H9 (cell line): ENCODE measurements at regions not wholly inside any gene's neighbourhood (a gene's known extent, or its start where the extent isn't known, plus 50 kb on each side); places are given as distances from the start of the nearest gene placed in this dataset.

Source experiments
- DNase-seq: peaks from one replicate; pipeline ENCODE4 v3.0.0-alpha.2; 2017
- H2AFZ ChIP-seq: one replicate; pipeline ENCODE4 v1.6.1; 2013; ENCODE audit warnings: mild to moderate bottlenecking, low read length, control low read depth, moderate library complexity
- H2AK5ac ChIP-seq: 2 replicates; pipeline ENCODE4 v1.6.1; 2013; ENCODE audit warnings: low read length, control low read depth, mixed read lengths; ENCODE audit not compliant: insufficient read length
- H2BK120ac ChIP-seq: one replicate; pipeline ENCODE4 v1.6.1; 2013; ENCODE audit warnings: low read depth, mild to moderate bottlenecking, low read length, control low read depth, inconsistent platforms; ENCODE audit not compliant: poor library complexity, severe bottlenecking
- H2BK12ac ChIP-seq: 2 replicates; pipeline ENCODE4 v1.6.1; 2013; ENCODE audit warnings: low read length, control low read depth, mixed read lengths, low read depth; ENCODE audit not compliant: insufficient read length
- H2BK15ac ChIP-seq: 2 replicates; pipeline ENCODE4 v1.6.1; 2013; ENCODE audit warnings: low read depth, low read length, control low read depth
- H2BK20ac ChIP-seq: one replicate; pipeline ENCODE4 v1.6.1; 2013; ENCODE audit warnings: low read depth, mild to moderate bottlenecking, low read length, control low read depth, inconsistent platforms; ENCODE audit not compliant: poor library complexity, severe bottlenecking
- H2BK5ac ChIP-seq: 2 replicates; pipeline ENCODE4 v1.6.1; 2013; ENCODE audit warnings: low read length, control low read depth, mixed read lengths; ENCODE audit not compliant: insufficient read length
- H3K14ac ChIP-seq: 2 replicates; pipeline ENCODE4 v1.6.1; 2013; ENCODE audit warnings: low read length, control low read depth; ENCODE audit not compliant: insufficient read depth
- H3K18ac ChIP-seq: 2 replicates; pipeline ENCODE4 v1.6.1; 2013; ENCODE audit warnings: low read depth, mild to moderate bottlenecking, mixed read lengths, low read length, control low read depth; ENCODE audit not compliant: insufficient read length
- H3K23ac ChIP-seq: 2 replicates; pipeline ENCODE4 v1.6.1; 2013; ENCODE audit warnings: low read length, control low read depth, mixed read lengths, low read depth; ENCODE audit not compliant: insufficient read length
- H3K23me2 ChIP-seq: 2 replicates; pipeline ENCODE4 v1.6.1; 2013; ENCODE audit warnings: low read depth, mild to moderate bottlenecking, mixed read lengths, low read length, control low read depth; ENCODE audit not compliant: insufficient read length, poor library complexity, severe bottlenecking
- H3K27ac ChIP-seq: 2 replicates; pipeline ENCODE4 v1.5.1; 2013; ENCODE audit warnings: low read length, control low read depth, mixed read lengths, low read depth; ENCODE audit not compliant: insufficient read length
- H3K27me3 ChIP-seq: 2 replicates; pipeline ENCODE4 v1.6.1; 2013; ENCODE audit warnings: low read length, control low read depth, inconsistent platforms; ENCODE audit not compliant: insufficient read depth
- H3K4ac ChIP-seq: 2 replicates; pipeline ENCODE4 v1.6.1; 2013; ENCODE audit warnings: low read depth, mild to moderate bottlenecking, control low read depth, inconsistent platforms, low read length, moderate library complexity
- H3K4me1 ChIP-seq: 2 replicates; pipeline ENCODE4 v1.6.1; 2013; ENCODE audit warnings: low read length, control low read depth, inconsistent platforms; ENCODE audit not compliant: insufficient read depth
- H3K4me2 ChIP-seq: 2 replicates; pipeline ENCODE4 v1.6.1; 2013; ENCODE audit warnings: low read length, control low read depth, mixed read lengths; ENCODE audit not compliant: insufficient read length, insufficient read depth
- H3K56ac ChIP-seq: 2 replicates; pipeline ENCODE4 v1.6.1; 2013; ENCODE audit warnings: low read depth, mild to moderate bottlenecking, mixed read lengths, low read length, control low read depth; ENCODE audit not compliant: insufficient read length
- H3K79me1 ChIP-seq: 2 replicates; pipeline ENCODE4 v1.6.1; 2013; ENCODE audit warnings: low read depth, mild to moderate bottlenecking, moderate library complexity, low read length, control low read depth, inconsistent platforms; ENCODE audit not compliant: insufficient read depth, poor library complexity, severe bottlenecking
- H3K79me2 ChIP-seq: 2 replicates; pipeline ENCODE4 v1.6.1; 2013; ENCODE audit warnings: low read length, control low read depth, inconsistent platforms; ENCODE audit not compliant: insufficient read depth
- H3K9ac ChIP-seq: 2 replicates; pipeline ENCODE4 v1.6.1; 2013; ENCODE audit warnings: low read length, control low read depth, mixed read lengths; ENCODE audit not compliant: insufficient read length; ENCODE audit errors: extremely low read depth
- H3K9me3 ChIP-seq: one replicate; pipeline ENCODE4 v1.6.1; 2013; ENCODE audit warnings: low read depth, low read length, inconsistent platforms; ENCODE audit not compliant: control insufficient read depth
- H3T11ph ChIP-seq: one replicate; pipeline ENCODE4 v1.6.1; 2013; ENCODE audit warnings: mild to moderate bottlenecking, low read length, control low read depth, inconsistent platforms
- H4K20me1 ChIP-seq: one replicate; pipeline ENCODE4 v1.6.1; 2013; ENCODE audit not compliant: control insufficient read depth, insufficient read length, insufficient read depth
- H4K5ac ChIP-seq: 2 replicates; pipeline ENCODE4 v1.6.1; 2013; ENCODE audit warnings: low read depth, mild to moderate bottlenecking, mixed read lengths, low read length, control low read depth; ENCODE audit not compliant: insufficient read length
- H4K8ac ChIP-seq: replicated peaks from 2 replicates; pipeline ENCODE4 v1.6.1; 2013; ENCODE audit warnings: low read length, control low read depth, mixed read lengths, low read depth; ENCODE audit not compliant: insufficient read length
- H4K91ac ChIP-seq: 2 replicates; pipeline ENCODE4 v1.6.1; 2013; ENCODE audit warnings: low read depth, mild to moderate bottlenecking, moderate library complexity, mixed read lengths, low read length, control low read depth; ENCODE audit not compliant: insufficient read length
- H3K27ac Mint-ChIP-seq, 3 experiments: 2 replicates in 2 of 3; 3 replicates in 1 of 3; pipeline ENCODE4 v1.8.0; 2020 to 2021; ENCODE audit warnings: mixed read lengths in 3 of 3, mild to moderate bottlenecking in 1 of 3, moderate library complexity in 1 of 3
- H3K27me3 Mint-ChIP-seq: 2 replicates; pipeline ENCODE4 v1.8.0; 2021; ENCODE audit warnings: low read depth, mild to moderate bottlenecking, moderate library complexity, mixed read lengths
- H3K36me3 Mint-ChIP-seq, 3 experiments: 2 replicates in 2 of 3; 3 replicates in 1 of 3; pipeline ENCODE4 v1.8.0; 2020 to 2021; ENCODE audit warnings: low read depth in 3 of 3, mixed read lengths in 3 of 3; ENCODE audit not compliant: insufficient read depth in 1 of 3
- H3K4me1 Mint-ChIP-seq, 2 experiments: 2 replicates each; pipeline ENCODE4 v1.8.0; 2020; ENCODE audit warnings: mixed read lengths in 2 of 2
- H3K4me3 Mint-ChIP-seq, 2 experiments: 2 replicates in 1 of 2; 3 replicates in 1 of 2; pipeline ENCODE4 v1.8.0; 2020 to 2021; ENCODE audit warnings: mild to moderate bottlenecking in 2 of 2, mixed read lengths in 2 of 2, moderate library complexity in 1 of 2
- H3K9me3 Mint-ChIP-seq, 2 experiments: 2 replicates in 1 of 2; 3 replicates in 1 of 2; pipeline ENCODE4 v1.8.0; 2020; ENCODE audit warnings: mild to moderate bottlenecking in 2 of 2, mixed read lengths in 2 of 2, moderate library complexity in 1 of 2
- WGBS: extraction: QIAGEN DNeasy Blood & Tissue Kit; methylation state at CpG from one replicate; pipeline ENCODE4 v1.1.7; 2013; ENCODE audit warnings: missing lambda C conversion rate, low lambda C conversion rate, mixed read lengths; ENCODE audit not compliant: insufficient read length; ENCODE audit errors: extremely low coverage; 5-methylcytosine and 5-hydroxymethylcytosine counted together
- TF ChIP-seq, protein P1 (sequence below): fragments of 200-600 bp; sonication (generic); conservative IDR thresholded peaks from 3 replicates; pipeline ENCODE4 v1.8.0; 2021; ENCODE audit warnings: antibody characterized with exemption, mild to moderate bottlenecking

DNA sequence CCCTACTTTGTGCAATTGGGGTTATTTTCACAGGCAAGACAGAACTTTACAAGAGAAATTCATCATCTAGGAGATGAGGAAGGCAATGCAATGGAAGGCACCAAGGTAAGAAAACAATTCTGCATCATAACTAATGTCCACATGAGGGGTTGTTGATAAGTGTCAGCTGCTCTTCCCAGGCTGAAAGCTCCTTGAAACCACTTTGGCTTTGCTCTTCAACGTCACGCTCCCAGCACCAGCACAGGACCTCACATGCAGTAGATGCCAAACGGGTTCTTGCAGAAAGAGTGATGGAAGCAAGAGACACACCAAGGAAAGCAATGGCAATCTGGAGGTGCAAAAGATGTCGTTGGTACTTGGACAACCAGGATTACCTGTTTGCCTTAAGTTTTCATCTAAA lies 485.5 kb downstream of the BCL11B start:
- Histone ChIP-seq H2BK120ac (no peak overlapping the region), H3K79me1 (no peaks in the 10 kb centered on the region), H4K5ac (no peak overlapping the region), H3T11ph (no peak overlapping the region), H3K9ac (no peak overlapping the region), H3K23me2 (no peaks in the 10 kb centered on the region), H4K20me1 (no peaks in the 10 kb centered on the region), H3K14ac (no peak overlapping the region), H3K27ac (no peak overlapping the region), H2AFZ (no peak overlapping the region), H2AK5ac (no peak overlapping the region), H2BK5ac (no peak overlapping the region), H3K18ac (no peak overlapping the region), H2BK15ac (no peak overlapping the region), H2BK12ac (no peak overlapping the region), H3K4me2 (no peak overlapping the region), H4K91ac (no peak overlapping the region), H3K4ac (no peak overlapping the region), H3K79me2 (no peaks in the 10 kb centered on the region), H3K23ac (no peak overlapping the region), H2BK20ac (no peak overlapping the region), H3K27me3 (no peaks in the 10 kb centered on the region), H3K4me1 (no peaks in the 10 kb centered on the region), H4K8ac (no peak overlapping the region), H3K56ac (no peak overlapping the region), H3K9me3 (no peaks in the 10 kb centered on the region)
- no peak for DNase-seq
- WGBS, result no CpG with 5 or more reads among the region's 4 CpGs
- Mint-ChIP-seq H3K27ac (no peak overlapping the region), H3K4me3 (no peak overlapping the region), H3K36me3 (peaks cover 0 to 4% (median 0%) of the 10 kb centered on the region in 3 experiments; a peak in 2 of 7 replicates), H3K4me1 (no peaks in the 10 kb centered on the region), H3K27me3 (peaks cover 3% of the 10 kb centered on the region), H3K9me3 (no peaks in the 10 kb centered on the region; a peak in 1 of 5 replicates)
- TF ChIP-seq, protein P1, sequence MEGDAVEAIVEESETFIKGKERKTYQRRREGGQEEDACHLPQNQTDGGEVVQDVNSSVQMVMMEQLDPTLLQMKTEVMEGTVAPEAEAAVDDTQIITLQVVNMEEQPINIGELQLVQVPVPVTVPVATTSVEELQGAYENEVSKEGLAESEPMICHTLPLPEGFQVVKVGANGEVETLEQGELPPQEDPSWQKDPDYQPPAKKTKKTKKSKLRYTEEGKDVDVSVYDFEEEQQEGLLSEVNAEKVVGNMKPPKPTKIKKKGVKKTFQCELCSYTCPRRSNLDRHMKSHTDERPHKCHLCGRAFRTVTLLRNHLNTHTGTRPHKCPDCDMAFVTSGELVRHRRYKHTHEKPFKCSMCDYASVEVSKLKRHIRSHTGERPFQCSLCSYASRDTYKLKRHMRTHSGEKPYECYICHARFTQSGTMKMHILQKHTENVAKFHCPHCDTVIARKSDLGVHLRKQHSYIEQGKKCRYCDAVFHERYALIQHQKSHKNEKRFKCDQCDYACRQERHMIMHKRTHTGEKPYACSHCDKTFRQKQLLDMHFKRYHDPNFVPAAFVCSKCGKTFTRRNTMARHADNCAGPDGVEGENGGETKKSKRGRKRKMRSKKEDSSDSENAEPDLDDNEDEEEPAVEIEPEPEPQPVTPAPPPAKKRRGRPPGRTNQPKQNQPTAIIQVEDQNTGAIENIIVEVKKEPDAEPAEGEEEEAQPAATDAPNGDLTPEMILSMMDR, result no peak
